DND-41 (cell line): ENCODE measurements at regions not wholly inside any gene's neighbourhood (a gene's known extent, or its start where the extent isn't known, plus 50 kb on each side); places are given as distances from the start of the nearest gene placed in this dataset.

ENCODE experiments used
- ATAC-seq: fragments of 200-7000 bp; cut with Tn5 transposase; 3 replicates; pipeline ENCODE4 v1.9.1; 2021; ENCODE audit warnings: low read depth; ENCODE audit not compliant: insufficient read depth
- DNase-seq: peaks from one replicate; pipeline ENCODE4 v3.0.0-alpha.2; 2020
- H2AFZ ChIP-seq: 2 replicates; pipeline ENCODE4 v1.6.0; 2012; ENCODE audit warnings: low read depth, low read length
- H3K27ac ChIP-seq: 2 replicates; pipeline ENCODE4 v1.5.1; 2012; ENCODE audit warnings: low read length, inconsistent platforms
- H3K27me3 ChIP-seq: fragments of 200-600 bp; sonication (generic); 2 replicates; pipeline ENCODE4 v1.6.0; 2012; ENCODE audit warnings: low read length, mild to moderate bottlenecking, inconsistent platforms; ENCODE audit not compliant: insufficient read depth, poor library complexity
- H3K36me3 ChIP-seq: 2 replicates; pipeline ENCODE4 v1.5.1; 2012; ENCODE audit warnings: low read length, inconsistent platforms; ENCODE audit not compliant: insufficient read depth
- H3K4me1 ChIP-seq: 2 replicates; pipeline ENCODE4 v1.5.1; 2012; ENCODE audit warnings: mild to moderate bottlenecking, low read length; ENCODE audit not compliant: insufficient read depth
- H3K4me2 ChIP-seq: 2 replicates; pipeline ENCODE4 v1.6.0; 2012; ENCODE audit warnings: mild to moderate bottlenecking, moderate library complexity, low read length, inconsistent platforms; ENCODE audit not compliant: insufficient read depth
- H3K4me3 ChIP-seq, 2 experiments: fragments of 200-600 bp in 1 of 2; shearing (Covaris generic) in 1 of 2; 2 replicates each; pipeline ENCODE4 v1.5.1; 2012 to 2016; ENCODE audit warnings: inconsistent platforms in 2 of 2, low read length in 2 of 2, mild to moderate bottlenecking in 2 of 2, low read depth in 1 of 2, moderate library complexity in 1 of 2
- H3K79me2 ChIP-seq: 2 replicates; pipeline ENCODE4 v1.6.0; 2012; ENCODE audit warnings: low read length, inconsistent platforms; ENCODE audit not compliant: insufficient read depth
- H3K9ac ChIP-seq: 2 replicates; pipeline ENCODE4 v1.6.0; 2012; ENCODE audit warnings: low read depth, mild to moderate bottlenecking, inconsistent platforms, low read length, moderate library complexity
- H3K9me3 ChIP-seq: 2 replicates; pipeline ENCODE4 v1.5.1; 2012; ENCODE audit warnings: low read length, moderate library complexity, mild to moderate bottlenecking, inconsistent platforms; ENCODE audit not compliant: insufficient read depth, severe bottlenecking
- H4K20me1 ChIP-seq: 2 replicates; pipeline ENCODE4 v1.6.0; 2012; ENCODE audit warnings: low read length; ENCODE audit not compliant: insufficient read depth
- CTCF ChIP-seq: IDR thresholded peaks from 2 replicates; pipeline ENCODE4 v1.5.1; 2012; ENCODE audit warnings: borderline replicate concordance, low read length, moderate library complexity, mild to moderate bottlenecking; ENCODE audit not compliant: poor library complexity, severe bottlenecking; ENCODE audit errors: extremely low read depth
- EZH2 ChIP-seq: IDR thresholded peaks from 3 replicates; pipeline ENCODE4 v1.6.1; 2012; ENCODE audit warnings: borderline replicate concordance, low read depth, mild to moderate bottlenecking, moderate library complexity, low read length, inconsistent platforms; ENCODE audit not compliant: severe bottlenecking

- DNase-seq (no peak), ATAC-seq (no peak)
- TF ChIP-seq CTCF (no peak), EZH2 (no peak)
- Histone ChIP-seq H4K20me1 (no peaks in the 10 kb centered on the region), H3K9me3 (no peaks in the 10 kb centered on the region), H3K27ac (no peak overlapping the region), H2AFZ (no peak overlapping the region), H3K27me3 (peaks cover 3% of the 10 kb centered on the region), H3K4me2 (no peak overlapping the region), H3K4me3 (no peak overlapping the region), H3K4me1 (no peaks in the 10 kb centered on the region), H3K36me3 (no peaks in the 10 kb centered on the region), H3K9ac (no peak overlapping the region), H3K79me2 (no peaks in the 10 kb centered on the region)
Measured at GRCh38 chr20:22005535-22005934, 300.1 kb downstream of the PAX1 start.

DNA sequence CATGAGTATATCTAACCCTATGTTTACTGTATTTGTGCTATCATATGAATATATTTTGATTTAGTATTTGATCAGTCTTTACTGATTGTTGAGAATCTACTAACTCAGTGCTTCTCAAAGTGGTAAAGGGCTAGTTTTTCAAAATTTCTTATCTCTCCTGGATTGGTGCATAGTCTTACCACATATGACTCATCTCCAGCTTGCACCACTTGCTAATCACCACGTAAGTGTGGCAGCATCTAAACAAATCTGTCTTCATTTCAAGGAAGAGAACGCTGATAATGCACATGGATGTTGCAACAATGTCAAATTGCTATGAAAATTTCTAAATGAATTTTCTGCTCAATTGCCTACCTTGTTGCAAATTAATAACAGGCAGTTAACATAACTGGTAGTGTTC lies 299.5 kb downstream of the PAX1 start:
- Histone ChIP-seq H3K4me3 (no peak overlapping the region), H3K4me1 (no peaks in the 10 kb centered on the region), H3K36me3 (no peaks in the 10 kb centered on the region), H3K9ac (no peak overlapping the region), H3K27ac (no peak overlapping the region), H3K9me3 (no peaks in the 10 kb centered on the region), H4K20me1 (no peaks in the 10 kb centered on the region), H3K79me2 (no peaks in the 10 kb centered on the region), H3K4me2 (no peak overlapping the region), H2AFZ (no peak overlapping the region), H3K27me3 (peaks cover 3% of the 10 kb centered on the region)
- no peak for DNase-seq
- no peak for ATAC-seq
- no peak for TF ChIP-seq EZH2

DNA sequence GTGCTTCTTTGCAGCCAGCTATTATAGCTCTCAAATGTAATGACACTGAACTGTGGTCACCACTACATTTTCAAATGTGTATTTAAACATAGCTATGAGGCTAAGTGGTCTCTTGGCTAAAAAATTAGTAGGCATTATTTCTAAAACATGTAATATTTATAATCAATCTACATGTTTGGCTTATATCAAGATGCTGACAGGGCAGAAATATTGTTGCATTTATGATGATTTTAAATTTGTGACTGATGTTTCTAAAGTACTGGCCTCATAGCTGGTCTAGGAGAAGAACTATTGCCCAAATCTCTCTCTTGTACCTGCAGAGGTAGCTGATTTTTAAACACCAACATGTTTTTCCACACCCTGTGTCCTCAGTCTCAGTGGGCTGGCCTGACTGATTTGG lies 298.2 kb downstream of the PAX1 start:
- no peaks in the 10 kb centered on the region for H3K4me1 ChIP-seq
- H3K27ac ChIP-seq, result no peak overlapping the region
- peaks cover 3% of the 10 kb centered on the region for H3K27me3 ChIP-seq
- no peaks in the 10 kb centered on the region for H3K36me3 ChIP-seq
- no peak overlapping the region for H3K9ac ChIP-seq
- H3K9me3 ChIP-seq, result no peaks in the 10 kb centered on the region
- H2AFZ ChIP-seq, result no peak overlapping the region
- no peak overlapping the region for H3K4me2 ChIP-seq
- no peak for ATAC-seq
- H3K79me2 ChIP-seq, result no peaks in the 10 kb centered on the region
- no peak for DNase-seq
- H3K4me3 ChIP-seq, result no peak overlapping the region
- no peak for TF ChIP-seq CTCF
- TF ChIP-seq EZH2, result no peak
- H4K20me1 ChIP-seq, result no peaks in the 10 kb centered on the region

GRCh38 chr20:22001886-22002285 lies 296.4 kb downstream of the PAX1 start:
- Histone ChIP-seq H3K4me2 (no peak overlapping the region), H3K79me2 (no peaks in the 10 kb centered on the region), H3K9me3 (no peaks in the 10 kb centered on the region), H3K36me3 (no peaks in the 10 kb centered on the region), H2AFZ (no peak overlapping the region), H3K4me1 (no peaks in the 10 kb centered on the region), H3K27ac (no peak overlapping the region), H3K4me3 (no peak overlapping the region), H3K27me3 (no peaks in the 10 kb centered on the region), H4K20me1 (no peaks in the 10 kb centered on the region), H3K9ac (no peak overlapping the region)
- no peak for TF ChIP-seq CTCF
- no peak for TF ChIP-seq EZH2
- ATAC-seq, result no peak
- no peak for DNase-seq
